GM18868 (cell line): ENCODE measurements at regions not wholly inside any gene's neighbourhood (a gene's known extent, or its start where the extent isn't known, plus 50 kb on each side); places are given as distances from the start of the nearest gene placed in this dataset.

Experiments
- ATAC-seq: cut with Tn5 transposase; IDR thresholded peaks from one replicate; pipeline ENCODE4 v1.9.1; 2021; ENCODE audit warnings: mild to moderate bottlenecking, moderate library complexity; ENCODE audit not compliant: unreplicated experiment

DNA sequence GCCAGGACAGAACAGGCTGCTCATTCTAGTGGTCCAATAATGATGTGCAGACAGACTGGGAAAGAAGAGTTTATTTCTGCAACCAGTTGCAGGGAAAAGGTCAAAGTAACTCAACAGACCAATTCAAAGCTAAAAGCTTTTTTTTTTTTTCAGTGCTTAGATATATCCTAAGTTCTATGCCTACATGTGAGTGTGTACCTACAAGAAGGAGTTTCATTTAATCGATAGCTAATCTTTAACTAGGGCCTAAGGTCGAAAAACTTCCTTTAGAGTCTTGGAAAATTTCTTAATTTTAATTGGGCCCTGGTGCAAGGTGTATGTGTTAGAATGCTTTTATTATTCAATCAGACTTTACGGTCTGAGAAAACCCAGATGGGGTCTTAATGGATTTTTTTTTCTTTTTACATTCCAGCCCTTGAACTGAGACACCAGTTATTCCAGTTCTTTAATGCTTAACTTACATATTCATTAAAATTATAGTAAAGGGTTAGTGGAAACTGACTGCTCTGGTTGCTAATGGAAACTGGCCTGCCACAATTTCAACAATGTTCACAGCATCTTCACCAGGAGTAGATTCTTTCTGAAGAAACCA is 365.3 kb downstream of the MTRR start:
- no peak for ATAC-seq

DNA sequence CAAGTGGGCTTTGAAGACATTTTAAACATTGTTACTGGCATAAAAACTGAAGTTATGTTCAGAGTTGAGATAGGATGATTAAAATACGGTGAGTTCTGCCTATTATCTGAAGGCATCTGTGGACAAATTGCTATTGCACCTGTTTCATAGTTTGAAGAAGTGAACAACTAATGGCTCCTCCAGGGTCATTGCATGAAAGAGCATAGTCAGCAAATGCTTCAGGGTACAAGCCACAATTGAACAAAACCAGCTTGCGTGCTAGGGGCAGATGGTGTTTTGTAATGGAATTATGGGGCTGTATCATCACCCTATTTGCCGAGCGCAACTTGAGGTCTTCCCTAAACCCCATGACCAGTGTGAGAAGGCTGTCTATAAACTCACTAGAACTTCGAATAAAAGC is 369.1 kb downstream of the MTRR start:
- ATAC-seq = no peak

DNA sequence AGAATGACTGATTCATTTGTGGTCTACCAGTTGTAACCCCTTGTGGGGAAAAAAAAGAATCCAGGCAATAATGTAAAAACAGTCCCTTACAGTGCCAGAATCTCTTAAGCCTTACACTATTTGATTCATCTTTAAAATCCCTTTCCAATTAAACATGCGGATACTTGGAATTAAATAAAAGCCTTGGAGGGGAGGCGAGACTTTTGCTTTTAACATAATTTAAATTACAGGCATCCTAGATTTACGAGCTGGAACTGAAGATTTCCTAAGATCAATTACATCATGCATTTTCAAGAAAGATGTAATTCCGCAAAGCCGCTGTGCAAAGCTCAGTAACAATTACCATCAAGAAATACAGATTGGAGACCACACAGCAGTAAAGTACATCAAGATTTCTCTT is 370.2 kb downstream of the MTRR start:
- ATAC-seq = no peak

DNA sequence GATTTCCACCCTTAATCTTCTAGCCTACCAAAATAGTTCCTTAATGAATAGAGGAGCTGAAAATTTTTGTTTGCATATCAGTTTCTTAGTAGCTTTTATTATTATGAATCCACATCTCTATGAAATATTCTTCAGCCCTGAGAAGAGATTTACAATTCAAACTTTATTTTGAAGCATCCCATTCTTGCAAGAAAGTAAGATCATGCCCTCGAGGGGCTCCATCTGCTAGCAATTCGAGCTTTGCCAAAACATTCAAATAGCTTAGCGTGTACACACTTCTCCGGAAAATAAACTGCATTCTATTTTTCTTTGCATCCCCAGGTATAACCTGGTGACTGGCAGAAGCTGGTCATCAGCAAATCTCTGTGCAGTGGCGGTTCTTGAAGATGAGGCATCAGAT is 370.7 kb downstream of the MTRR start:
- no peak for ATAC-seq

DNA sequence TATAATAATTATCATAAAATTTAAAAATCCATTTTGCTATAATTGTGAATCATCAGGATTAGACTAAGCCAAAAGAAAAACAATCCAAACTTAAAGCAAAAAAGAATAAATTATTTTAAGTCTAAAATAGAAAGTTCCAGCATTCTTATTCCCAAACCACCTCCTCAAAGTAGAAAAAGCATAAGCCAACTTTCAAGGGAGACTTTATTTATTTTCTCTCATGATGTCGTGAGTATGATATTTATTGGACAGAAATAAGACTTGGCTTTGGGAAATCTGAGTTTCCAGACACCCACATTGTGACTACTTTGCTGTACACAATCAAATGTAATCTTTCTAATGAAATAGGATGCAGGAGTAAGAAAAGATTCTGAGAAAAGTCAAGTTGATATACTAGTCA is 372.1 kb downstream of the MTRR start:
- ATAC-seq = no peak

DNA sequence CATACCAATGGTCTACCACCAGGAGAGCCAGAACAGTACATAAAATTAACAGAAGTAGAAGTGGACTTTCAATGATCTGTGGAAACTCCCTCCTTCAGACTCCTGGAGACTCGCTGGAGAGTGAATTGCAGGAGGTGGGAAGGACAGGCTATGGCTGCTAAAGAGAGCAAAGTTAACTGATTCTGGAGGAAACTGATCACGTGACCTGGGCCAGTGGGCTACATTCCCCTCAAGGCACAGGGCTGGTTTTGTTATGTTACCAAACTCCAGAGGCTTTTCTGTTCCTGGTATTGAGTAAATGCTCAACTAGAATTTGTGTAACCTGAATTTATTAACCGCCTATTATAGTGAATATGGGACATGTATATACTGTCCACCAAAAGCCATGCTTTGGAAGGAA is 372.6 kb downstream of the MTRR start:
- ATAC-seq = no peak

DNA sequence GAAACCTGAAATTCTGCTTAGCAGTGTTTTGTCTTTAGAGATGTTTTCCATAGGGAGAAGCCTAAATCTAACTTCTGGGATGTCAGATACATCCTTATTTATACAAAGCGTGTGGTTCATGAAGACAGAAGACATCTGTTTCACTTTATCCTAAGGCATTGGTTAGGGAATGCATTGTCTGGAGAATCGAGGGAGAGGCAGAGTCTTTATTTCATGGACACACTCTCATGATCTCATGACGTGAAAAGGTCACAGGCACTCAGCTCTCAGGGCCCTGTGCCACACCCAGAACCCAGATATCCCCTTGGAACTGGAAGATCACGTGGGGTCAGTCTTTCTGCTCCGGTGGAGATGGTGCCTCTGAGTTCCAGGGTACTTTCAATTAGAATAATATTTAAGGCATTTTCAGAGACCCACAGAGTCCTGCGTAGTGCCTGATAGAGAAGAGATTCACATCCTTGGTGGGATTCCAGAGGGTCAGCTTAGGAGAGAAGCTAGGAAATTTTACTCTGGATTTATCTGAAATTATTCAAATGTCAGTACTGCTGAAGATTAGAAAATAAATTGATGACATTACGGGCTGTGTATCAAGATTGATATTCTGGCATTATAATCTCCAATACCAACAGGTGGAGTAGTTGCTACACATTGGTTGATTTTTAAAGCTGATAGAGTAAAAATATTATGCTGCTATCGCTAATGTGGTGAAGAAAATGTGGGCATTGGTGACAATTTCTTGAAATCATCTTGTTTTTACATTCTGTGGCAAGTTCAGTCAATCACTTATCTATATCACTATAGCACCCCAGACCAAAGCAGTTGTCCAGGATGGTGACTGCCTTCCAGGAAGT is 378.3 kb downstream of the MTRR start:
- ATAC-seq = no peak

DNA sequence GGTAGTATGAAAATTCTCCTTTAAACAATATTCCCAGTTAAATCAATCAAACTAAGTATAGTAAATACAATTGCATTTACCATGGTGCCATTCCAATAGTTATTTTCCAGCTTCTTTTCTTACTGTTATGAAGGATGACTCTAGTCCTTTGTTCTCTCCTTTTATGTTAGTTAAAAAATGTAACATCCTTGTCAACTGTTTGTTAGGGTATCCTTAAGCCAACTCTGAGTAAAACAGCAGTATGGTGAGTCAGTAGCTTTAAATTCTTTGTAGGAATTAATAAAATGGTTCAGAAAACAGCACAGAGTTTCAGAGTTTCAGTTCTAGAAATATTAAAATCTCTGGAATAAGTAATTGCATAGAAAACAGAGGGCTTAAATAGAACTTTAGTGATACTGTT is 384.4 kb downstream of the MTRR start:
- no peak for ATAC-seq

DNA sequence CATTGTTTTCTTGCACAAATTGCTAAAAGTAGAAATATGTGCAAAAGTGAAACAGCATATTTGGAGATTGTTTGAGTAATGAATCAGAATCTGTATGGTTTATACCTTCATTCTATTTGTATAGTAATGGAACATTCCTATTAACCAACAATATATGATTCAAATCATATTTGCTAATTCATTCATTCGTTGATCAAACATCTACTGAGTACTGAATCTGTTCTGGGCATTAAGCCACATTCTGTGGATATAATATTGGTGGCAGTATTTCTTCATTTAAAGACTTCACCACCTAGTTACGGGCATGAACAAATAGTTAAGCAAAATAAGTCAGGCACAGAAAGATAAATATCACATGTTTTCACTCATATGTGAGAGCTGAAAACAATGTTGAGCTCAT is 385.7 kb downstream of the MTRR start:
- no peak for ATAC-seq

DNA sequence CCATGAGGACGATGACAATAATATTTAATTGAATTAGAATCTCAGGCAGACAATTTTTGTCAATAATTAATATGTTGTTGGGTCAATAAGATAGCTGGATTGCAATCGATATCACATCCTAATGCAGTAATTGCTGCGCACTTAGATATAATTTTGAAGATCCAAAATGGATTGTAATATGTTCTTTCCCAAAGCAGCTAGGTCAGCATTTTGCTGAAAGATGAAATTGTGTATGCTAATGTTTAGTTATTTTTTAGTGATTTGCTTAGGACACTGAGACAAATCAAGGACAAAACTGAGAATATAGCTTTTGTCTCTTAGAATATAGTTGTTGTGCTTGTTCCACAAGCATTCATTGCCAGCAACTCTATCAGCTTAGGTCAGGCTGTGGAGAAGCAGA is 389.9 kb downstream of the MTRR start:
- no peak for ATAC-seq

DNA sequence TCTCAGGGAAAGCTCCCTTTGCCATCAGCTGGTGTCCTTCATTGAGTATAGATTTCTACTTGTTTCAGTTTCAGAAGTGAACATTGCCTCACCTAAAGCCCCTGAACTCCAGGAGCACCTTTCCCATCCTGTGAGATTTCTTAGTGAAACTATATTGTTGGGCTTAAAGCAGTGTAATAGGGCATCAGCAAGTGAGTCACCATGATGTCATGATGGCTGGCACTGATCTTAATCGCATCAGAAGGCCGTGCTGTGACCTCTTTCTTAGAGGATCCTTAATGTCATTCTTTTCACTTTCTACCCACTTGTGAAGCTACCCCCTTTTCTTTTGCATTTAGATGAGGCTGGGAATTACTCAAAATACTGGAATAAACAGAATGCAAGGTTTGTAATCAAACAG is 401.3 kb downstream of the MTRR start:
- no peak for ATAC-seq

DNA sequence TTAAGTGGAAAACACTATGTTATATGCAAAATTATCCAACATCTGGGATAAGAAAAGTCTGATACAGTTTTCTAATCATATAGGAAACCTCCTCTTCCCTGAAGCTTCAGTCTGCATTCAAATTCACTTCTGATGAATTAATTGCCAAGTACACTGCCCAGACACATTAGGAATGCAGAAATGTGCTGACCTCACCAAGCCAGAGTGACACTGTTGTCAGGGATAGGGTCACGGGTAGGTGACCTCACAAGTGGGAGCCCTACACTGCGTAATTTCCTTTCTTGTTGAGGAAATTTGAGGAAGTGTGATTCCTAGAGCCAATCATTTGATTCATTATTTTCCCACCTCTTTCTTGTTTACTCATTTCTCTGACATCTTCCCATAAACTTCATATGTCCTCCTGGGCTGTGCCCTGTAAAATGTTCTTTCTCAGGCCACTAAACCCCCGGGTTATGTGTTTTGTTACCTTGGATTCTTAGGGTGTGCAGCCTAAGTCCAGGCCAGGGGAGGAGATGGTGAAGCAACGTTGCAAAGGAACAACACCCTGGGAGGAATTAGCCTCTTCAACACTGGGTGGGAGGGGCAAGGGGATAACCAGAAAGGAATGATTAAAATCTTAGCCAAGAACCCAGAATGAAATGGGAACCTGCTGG is 411.9 kb downstream of the MTRR start:
- no peak for ATAC-seq

DNA sequence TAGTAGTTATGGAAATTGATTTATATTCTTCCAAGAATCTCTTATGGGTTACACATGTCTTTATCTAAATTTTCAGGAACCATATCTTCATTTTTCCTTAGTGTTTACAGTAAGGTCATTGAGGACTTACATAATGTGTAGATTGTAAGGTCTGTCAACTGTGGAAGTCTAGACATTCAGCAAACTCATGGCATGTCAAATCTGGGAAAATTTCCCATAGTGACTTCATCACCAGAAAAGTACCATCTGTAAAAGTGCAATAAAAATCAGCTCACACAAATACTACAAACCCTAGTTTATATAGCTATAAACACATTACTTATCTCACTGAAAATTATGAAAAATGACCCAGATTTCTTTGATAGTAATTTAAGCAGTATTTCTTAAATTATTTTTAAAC is 419.4 kb downstream of the MTRR start:
- ATAC-seq = no peak

DNA sequence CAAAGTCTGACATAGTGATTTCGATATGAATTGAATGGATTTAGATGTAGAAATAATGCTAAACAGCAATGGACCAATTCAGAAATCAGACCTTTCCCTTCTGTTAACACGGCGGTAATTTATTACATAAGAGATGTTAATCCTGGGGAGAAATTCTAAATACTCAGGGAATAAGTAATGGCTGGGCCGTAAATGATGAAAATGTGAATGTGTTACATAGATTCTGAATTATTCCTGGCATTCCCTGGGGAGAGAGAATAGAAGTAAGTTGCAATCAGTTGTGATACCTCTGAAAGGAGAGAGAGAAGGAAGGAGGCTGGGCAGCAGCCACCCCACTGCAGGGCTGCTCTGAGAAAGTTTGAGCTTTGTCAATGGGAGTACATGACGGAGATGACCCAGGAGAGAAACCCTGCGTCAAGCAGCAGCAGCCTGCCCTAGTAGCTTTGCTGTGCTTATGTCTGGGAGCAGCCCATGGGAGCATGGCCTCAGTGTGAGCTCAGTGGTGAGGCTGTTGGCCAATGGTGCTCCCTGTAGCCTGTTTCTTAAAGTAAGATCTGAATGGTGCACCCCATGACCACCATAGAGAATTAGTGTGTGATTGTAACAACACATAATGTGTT is 420.1 kb downstream of the MTRR start:
- no peak for ATAC-seq

DNA sequence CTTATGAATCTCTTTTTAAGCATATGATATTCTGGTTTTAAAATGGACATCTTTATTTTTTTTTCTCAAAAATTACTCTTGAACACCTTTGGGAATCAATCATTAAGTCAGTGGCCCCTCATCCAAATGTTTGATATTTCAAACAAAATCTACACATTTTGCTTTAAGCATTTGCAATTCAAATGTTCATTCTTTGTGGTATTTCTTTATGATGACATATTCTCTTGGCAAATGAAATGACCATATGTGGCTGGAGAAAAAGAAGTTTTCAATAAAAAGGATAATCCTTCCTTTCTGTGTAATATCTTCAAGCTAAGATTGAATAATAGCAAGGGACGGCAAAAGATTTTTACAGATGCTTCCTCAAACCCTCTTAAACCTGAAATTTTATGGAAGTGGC is 420.8 kb downstream of the MTRR start:
- no peak for ATAC-seq

DNA sequence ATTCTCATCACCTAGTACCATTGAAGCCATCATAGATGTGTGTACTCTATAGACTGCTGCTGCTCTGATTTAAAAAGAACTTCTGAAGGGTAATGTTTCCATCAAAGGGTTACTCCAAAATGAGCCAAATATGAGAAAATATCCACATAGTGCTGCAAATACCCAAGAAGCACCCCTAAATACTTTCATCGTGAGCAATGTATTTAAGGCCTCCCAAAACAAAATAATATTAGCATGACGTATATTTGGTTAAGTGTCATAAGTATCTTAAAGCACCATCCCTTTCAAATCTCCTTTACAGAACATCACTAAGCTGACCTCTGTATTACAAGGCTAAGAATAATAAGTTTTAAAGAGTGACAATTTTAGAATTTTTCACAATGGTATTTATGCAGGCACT is 421.8 kb downstream of the MTRR start:
- ATAC-seq = no peak

DNA sequence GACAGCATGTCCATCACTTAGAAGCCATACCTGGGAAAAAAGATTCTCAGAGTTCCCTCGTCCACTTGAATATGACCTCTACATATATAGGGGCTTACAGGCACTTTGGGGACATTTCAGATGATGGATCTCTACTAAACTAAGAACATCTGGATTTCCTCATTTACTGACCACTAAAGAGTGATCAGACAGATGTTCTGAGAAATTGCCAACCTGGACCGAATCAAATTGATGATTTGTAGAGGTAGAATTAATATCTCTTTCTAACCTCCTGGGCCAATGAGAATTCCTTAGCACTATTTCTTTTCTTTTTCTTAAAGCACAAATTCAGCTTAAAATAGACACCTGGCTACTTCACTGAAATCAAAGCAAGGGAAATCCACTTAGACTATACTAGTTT is 422.7 kb downstream of the MTRR start:
- ATAC-seq = no peak

DNA sequence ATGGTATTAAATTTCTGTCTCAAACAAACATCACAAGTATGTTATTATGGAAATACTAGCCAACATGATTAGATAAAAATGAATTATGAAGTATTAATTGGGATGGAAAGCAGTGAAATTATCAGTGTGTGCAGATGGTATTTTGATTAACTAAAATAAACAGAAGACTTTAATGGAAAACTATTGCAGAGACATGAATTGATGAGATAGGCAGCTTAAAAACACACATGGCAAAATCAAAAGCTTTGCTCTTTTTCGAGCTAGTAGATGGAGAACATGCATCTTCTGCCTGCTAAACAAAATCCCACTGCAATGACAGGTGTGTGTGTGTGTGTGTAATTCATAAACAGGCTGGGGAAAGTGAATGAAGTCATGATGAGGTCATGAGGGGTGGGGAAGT is 426.2 kb downstream of the MTRR start:
- ATAC-seq = no peak

DNA sequence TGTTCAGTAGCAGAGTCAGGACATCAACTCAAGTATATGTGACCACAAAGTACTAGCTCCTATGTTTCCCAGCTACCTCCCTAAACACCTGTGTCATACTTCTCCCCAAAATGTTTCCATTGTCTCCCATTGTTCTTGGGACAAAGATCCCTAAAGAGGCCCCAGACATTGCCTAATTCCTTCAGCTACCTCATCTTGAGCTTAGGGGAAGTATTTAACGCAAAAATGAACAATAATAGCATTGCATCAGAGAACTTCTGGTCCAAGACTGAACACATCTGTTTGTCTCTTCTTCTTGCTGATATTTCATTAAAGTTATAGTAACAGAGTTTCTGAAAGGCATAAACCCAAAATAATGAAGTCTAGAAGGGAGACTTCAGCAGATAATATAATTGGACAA is 430.8 kb downstream of the MTRR start:
- no peak for ATAC-seq

DNA sequence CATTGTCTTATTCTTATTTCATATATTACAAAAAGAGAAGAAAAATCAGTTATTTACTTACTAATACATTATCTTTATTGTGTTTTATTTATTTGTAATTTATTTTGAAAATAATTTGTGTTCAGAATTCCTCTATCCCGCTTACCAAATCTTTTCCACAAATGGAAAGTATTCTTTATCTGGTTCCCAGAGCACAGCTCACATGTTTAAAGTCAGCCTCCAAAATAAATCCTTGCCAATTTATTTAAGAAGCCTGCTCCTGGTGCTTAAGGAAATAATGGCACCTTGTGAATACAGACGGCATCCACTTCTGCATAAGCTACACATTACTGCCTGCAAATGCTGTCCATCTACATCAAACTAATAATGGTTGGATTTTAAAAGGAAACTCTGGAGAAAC is 435.4 kb downstream of the MTRR start:
- no peak for ATAC-seq

DNA sequence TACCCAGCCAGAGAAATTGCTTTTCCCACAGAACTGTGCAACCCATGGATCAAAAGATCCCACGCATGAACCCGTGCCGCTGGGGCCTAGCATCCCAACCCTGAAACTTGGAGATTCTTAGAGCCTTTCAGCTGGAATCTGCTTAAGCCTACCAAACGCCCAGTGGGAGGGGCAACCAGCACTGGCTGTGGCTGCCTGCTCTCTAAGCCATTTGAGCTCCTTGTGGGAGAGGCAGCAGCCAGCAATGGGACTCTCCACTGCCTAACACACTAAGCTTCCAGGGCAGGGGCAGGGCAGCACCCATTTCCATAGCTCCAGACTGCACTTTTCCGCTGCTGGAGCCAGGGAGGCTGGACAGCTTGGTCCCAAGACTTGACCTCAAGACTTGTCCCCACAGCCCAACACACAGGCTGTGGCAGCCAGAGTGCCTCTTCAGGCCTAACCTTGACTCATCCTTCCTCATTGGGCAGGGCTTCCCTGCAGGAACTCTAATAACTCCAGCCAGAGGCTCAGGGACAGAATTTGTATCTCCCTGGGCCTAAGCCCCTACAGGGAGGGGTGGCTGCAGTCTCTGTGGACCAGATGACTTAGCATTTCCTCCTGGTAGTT is 437.4 kb downstream of the MTRR start:
- no peak for ATAC-seq
